HG03159 (cell line): ENCODE measurements at regions not wholly inside any gene's neighbourhood (a gene's known extent, or its start where the extent isn't known, plus 50 kb on each side); places are given as distances from the start of the nearest gene placed in this dataset.
"Not testable (repeated sequence)": the region's sequence is repeated elsewhere in the genome, so short reads cannot be mapped to it uniquely, and the experiment has no call there.

Experiments used
- ATAC-seq: cut with Tn5 transposase; IDR thresholded peaks from one replicate; pipeline ENCODE4 v1.9.1; 2021; ENCODE audit warnings: mild to moderate bottlenecking, moderate library complexity; ENCODE audit not compliant: unreplicated experiment

DNA sequence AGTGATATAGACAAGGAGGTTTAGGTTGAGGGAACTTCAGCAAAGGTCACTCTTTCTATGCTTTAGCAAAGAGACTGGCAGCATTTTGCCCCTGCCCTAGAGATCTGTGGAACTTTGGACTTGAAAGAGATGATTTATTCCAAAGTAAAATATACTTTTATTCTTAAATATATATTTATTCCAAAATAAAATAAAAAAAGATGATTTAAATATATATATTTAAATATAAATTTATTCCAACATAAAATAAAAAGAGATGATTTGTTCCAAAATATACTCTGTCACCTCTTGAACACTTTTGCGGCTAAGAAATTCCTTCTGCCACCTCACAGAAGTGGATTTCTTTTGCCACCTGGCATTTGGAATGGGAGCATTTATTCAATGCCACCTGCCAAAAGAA, 521.3 kb upstream of the CHORDC1 start:
- no peak for ATAC-seq

DNA sequence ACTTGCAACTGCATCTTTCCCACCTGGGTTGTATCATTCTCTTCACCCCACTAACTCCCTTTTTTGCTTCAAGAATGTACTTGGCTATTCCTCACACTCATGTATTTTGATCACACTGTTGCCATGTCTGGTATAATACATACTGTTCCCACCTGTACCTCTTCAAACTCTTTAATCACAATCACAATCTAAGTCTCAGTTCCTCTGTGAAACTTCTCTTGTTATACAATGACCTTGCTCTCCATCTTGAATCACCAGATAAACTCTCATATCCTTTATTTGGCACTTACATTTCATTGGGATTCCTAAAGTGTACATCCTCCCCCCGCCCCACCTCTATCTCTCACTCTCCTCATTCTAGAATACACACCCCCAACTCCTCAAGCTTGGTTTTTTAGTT, 516.0 kb upstream of the CHORDC1 start:
- peak; percentile 56 for ATAC-seq

DNA sequence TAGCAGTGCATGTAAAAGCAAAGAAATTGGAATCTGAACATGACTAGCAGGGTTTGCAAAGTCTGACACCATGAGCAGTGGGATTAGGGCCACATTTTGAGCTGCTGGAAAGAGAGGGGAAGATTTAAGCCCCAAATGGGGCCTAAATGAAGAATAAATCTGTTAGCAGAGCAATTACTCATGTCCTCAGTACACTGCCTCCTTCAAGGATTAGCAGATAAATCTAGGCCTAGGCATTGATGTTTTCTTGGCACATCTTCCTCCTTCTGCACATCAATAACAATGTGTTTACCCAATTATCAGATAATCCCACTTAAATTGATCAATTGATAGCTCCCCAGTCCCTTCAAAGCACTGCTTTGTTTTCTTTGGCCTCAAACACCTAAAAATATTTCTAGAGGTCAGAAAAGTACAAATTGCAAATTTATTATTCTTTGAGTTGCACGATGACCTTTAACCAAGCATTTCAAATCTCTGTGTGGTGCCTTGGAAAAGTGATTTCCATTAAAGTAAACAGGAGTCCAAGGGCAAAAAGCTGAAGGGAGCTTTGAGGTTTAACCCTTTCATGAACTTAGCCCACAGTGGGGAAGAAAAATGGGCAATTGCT, 514.7 kb upstream of the CHORDC1 start:
- no peak for ATAC-seq

DNA sequence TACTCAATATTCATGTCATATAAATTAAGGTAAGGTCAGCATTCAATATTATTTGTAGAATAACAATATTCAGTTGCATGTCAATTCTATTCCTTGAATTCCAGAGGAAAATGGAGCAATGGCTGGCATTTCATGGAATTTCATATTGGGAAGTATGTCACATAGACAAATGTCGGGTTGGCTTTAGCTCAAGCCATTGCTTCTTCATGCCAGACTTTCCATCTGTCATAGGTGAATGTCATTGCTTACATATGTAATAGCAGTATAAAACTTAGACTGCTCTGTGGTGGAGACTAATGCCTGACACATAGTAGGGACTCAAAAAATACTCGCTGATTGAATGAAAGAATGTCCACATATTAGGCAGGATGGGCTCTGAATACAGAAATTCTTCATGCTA, 509.6 kb upstream of the CHORDC1 start:
- ATAC-seq: no peak

DNA sequence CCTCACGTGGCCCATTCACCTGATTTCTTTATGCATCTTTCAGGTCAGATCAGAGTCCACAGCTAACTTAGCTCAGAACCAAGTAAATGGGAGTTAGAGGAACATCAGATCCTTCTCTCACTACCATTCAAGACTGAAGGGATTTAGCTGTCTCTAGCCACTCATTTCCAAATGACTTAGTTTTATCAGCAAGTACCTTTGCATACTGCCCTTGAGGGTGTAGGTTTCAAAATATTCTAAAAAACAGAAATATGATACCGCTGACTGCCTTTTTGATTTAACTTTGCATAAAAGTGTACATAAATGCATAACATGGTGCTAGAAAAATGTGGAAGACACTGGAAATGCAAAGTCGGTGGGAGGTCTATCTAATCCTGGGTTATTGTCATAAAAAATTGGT, 500.6 kb upstream of the CHORDC1 start:
- ATAC-seq: no peak

DNA sequence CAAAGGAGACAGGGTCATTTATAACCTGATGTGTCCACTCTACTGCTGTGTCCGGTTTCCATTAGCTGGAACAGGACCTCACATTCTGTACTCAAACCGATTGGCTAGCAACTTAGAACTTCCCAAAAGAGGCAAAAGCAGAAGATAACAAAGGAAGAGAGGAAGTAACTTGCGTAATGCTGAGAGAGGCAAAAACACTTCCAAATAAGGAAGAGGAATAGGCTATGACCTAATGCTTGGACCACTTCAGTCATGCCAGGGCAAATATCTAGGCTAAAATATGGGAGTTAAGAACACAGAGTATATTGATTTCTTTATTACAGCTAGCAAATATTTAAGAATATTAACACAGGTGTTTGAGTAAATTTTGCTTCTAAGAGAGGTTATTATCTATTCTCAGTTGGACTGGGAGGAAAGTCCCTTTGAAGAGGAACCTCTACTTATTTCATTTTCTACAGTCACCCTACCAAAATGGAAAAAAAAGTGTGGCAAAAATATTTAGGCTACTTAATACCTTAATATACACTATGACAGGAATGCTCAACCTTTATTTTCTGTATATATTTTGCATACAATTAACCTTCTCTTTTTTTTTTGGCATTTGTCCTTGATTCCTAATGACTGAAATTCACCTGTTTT, 499.8 kb upstream of the CHORDC1 start:
- no peak for ATAC-seq

DNA sequence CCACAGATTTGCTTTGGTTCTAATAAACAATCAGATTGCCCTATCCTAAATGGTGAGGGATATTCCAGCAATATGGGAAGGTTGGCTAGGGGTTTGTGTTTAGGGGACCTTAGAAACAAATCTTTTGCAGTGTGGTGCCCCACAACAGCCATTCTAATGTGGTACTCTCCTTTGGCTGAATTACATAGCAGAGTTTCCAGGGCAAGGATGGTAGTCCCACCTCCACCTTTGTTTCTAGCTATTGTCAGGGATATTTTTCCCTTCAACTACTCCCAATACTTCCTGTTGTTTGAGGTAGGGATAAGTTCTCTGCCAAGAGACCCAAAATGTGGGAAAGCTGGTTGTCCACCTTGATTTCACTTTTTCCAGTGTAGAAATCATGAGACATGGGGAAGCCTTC, 494.7 kb upstream of the CHORDC1 start:
- ATAC-seq: no peak

DNA sequence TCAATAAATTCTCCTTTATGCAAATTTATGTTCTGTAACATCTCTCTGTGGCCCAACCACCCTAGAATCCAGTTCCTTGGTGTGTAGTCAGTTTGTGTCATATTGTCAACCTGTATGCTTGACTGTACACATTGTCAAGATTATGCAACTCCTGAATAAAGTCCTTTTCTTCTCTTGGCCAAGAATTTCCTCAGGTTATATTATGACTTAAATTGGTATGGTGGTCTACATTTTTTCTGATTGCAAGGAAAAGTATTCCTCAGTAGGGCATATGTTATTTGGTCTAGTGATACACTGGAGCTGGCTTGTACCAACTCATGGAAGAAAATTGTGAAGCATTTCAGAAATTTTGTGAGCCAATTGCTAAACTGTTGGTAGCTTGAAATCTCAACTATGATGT, 482.8 kb upstream of the CHORDC1 start:
- ATAC-seq: no peak

DNA sequence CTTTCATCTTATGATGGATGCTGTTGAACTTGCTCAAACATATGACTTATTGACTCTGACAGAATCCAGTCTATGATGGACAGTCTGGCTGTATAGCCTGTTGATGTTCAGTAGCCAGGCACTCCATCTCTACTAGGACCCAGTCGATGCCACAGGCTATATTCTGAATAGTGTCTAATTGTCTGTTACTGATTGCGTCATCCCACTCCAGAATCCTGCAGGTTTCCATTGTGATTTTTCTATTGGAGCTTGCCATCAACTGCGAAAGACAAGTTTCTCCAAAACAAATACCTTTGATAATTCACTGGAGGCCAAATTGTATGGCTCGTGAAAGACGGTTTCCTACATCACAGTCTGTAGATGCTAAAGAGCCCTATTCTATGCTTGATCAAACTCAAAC, 481.7 kb upstream of the CHORDC1 start:
- ATAC-seq: no peak

DNA sequence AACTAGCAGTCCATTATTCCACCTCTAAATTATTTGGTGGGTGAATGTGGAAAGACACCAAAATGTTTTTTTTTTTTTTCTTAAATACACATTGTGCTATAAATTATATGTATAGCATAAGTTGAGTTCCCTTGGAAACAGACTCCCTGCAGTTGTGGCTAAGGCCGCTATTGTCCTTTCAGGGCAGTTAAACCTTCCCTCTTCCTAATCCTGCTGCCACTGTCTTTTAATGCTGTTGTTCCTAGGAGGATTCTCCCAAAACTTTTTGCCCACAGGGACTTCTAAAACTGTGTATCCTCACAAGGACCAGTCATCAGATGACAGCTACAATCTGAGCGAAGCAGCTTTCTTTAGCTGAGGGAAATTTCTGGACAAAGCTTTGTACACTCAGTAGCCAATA, 478.9 kb upstream of the CHORDC1 start:
- ATAC-seq: no peak

DNA sequence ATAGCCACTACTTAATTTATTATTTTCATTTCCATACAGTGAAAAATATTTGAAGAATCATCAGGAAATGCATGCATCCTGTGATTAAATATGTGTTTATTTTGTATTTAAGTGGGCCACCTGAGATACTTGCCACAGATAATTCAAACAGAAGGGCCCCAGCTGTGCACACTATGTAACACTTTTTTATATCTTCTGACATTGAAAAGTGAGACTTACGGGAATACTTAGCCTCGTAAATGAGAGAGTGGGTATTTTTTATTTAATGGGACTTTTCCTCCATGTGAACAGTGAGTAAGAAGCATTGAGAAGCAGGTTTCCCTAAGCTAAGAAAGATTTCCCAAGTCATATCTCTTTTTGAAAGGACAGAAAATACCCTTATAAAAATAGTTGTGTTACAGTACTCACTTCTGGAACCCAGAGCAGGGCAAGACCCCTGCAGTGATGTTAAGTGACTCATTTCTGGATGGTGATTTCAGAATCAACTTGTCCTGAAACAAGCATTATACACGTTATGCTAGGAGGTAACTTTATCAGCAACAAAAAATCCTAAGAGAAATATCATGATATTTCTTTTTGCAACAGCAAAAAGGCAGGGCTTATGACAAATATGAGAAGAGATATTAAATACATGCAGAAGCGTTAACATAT, 478.1 kb upstream of the CHORDC1 start:
- ATAC-seq: peak; percentile 70

DNA sequence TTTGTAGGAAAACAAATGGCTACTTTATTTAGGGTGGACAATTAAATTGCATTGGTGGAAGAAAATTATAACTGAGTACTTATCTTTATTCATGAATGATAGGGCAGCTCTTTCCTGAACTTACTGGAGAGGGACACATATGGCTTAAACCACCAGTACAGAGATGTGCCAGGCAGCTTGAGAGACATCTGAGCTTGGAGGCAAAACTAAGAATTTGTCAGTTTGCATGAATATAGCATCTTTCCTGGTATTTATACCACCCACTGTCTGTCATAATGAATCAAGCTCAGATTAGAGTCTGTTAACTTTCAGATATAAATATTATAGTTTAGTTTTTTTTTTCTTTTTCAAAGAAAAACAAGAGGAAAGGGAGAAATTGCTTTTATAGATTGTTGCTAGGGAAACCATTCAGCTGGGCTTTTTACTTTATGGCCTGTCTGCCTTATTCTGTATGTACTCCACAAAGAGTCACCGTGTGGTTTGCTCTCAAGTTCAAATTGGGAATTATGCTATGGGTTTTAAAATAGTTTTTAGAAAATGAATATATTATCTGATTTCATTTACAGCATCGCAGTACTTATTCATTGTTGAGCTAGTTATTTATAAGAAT, 477.0 kb upstream of the CHORDC1 start:
- ATAC-seq: no peak

DNA sequence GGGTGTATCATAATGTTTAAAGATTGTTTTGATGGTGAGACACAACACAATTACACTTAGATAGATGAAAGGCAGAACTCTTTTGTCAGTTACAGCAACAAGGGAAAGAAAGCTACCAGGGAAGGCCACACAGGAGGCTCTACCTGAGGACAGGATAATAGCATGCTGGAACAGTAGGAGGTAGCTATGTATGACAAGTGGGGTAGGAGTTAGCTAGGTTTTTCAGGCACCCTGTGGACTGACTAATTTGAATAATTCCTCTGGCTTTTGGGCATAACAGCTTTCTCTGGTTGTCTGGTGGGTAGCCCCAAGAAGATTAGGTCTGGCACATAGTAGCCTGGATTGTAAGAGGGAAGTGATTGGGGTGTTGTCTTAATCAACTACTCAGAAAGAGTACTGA, 475.4 kb upstream of the CHORDC1 start:
- ATAC-seq: no peak

DNA sequence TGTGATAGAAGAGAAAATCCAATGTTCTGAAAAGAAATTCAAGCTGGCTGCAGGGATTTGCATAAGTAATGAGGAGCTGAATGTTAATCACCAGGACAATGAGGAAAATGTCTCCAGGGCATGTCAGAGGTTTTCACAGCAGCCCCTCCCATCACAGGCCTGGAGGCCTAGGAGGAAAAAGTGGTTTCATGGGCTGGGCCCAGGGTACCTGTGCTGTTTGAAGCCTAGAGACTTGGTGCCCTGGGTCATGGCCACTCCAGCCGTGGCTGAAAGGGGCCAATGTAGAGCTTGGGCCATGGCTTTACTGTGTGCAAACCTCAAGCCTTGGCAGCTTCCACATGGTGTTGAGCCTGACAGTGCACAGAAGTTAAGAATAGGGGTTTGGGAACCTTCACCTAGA, 452.6 kb upstream of the CHORDC1 start:
- ATAC-seq: not testable (repeated sequence)

DNA sequence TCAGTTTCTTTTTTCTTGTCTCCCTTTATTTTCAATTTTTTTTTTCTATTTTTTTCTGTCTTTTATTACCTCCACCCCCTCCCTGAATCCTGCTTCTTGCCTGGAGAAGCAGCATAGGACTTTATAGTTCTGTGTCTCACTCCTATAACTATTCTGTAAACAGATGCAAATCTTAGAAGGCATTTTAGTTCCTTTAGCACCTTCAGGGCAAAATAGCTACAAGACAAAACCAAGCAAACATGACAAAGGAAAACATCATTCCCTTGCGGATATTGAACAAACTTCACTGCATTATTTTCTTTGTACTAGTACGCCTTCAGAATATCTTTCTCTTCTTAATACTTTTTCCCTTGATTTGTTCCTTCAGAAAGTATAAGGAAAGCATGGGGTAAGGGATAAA, 446.2 kb upstream of the CHORDC1 start:
- ATAC-seq: no peak

DNA sequence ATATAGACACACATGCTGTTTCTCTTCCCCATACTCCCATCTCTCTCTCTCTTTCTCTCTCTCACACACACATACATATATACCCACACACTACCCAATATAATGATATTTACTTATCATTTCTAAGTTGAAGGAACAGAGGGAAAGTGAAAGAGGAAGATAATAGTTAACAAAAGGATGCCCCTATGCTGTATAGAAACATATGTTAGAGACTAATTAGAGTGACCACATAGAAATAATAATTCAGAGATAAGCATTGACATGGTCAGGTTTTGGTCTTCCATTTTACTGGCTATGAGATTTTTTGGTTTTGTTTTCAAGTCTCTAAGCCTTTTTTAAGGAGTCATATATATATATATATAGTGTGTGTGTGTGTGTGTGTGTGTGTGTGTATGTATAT, 445.7 kb upstream of the CHORDC1 start:
- no peak for ATAC-seq

DNA sequence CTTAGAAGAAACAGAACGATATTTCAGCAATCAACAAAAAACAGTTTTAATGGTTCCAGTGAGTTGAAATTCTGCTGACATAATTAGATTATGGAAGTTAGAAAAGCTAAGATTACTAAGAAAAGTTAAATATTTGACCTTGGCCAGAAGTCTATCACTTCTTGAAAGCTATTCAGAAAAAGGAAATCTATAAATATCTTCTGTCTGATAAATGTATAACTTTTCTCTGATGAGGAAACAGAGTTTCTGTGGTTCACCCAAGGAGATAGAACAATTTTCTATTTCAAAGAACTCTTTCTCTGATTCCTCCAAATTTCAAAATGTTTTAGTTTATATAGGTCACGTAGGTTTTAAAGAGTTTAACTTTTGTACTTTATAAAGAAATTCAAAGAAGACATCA, 438.4 kb upstream of the CHORDC1 start:
- ATAC-seq: no peak

DNA sequence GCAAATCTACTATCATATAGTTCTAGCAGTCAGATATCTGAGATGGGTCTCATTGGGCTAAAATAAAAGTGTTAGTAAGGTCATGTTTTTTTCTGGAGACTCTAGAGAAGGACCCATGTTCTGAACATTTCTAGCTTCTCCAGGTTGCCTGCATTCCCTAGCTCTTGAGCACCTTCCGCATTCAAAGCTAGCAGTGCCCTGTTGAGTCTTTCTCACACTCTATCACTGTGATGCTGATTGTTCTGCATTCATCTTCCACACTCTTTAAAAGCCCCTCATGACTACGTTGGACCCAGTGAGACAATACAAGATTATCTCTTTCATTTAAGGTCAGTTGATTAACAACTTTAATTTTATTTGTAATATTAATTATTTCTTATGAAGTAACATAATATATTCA, 433.3 kb upstream of the CHORDC1 start:
- no peak for ATAC-seq

DNA sequence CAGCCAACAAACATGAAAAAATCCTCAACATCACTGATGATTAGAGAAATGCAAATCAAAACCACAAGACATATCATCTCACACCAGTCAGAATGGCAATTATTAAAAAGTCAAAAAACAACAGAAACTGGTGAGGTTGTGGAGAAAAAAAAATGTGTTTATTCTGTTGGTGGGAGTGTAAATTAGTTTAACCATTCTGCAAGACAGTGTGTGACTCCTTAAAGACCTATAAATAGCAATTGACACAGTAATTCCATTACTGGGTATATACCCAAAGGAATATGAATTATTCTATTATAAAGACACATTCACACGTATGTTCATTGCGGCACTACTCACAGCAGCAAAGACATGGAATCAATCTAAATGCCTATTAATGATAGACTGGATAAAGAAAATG, 427.3 kb upstream of the CHORDC1 start:
- no peak for ATAC-seq

DNA sequence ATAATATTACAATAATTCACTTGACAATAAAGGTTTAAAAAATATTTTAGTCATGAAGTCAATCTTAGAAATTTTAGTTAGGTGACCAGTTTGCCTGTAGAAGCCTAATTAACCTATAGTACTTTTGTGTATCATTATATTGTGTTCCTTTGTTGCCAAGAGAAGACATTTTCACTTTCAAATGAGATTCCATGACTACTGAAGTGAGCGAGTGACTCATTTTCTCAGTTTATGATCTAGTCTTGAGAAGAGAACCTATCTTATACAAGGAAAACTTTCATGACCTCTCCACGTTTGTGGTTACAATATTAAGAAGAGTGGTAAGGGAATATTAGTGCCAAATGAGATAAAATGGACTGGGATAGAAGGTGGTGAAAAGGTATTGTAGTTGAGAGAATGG, 423.9 kb upstream of the CHORDC1 start:
- ATAC-seq: no peak

DNA sequence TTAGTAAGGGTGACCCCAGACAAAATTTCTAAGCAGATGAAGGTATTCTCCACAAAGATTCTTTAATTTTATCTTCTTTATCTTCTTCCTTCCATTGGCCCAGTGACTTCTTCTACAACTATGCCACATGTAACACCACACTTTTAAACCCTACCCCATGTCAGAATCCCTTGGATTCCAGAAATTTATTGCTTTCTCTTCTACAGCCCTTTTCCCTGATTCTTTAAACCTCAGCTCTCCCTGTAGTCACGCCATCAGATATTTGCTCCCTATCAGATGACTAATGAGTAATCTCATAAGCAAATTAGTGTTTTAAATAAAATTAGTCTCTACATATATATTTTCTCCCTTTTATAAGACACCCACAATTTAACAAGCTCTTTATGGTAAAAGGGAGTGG, 423.4 kb upstream of the CHORDC1 start:
- ATAC-seq: no peak

DNA sequence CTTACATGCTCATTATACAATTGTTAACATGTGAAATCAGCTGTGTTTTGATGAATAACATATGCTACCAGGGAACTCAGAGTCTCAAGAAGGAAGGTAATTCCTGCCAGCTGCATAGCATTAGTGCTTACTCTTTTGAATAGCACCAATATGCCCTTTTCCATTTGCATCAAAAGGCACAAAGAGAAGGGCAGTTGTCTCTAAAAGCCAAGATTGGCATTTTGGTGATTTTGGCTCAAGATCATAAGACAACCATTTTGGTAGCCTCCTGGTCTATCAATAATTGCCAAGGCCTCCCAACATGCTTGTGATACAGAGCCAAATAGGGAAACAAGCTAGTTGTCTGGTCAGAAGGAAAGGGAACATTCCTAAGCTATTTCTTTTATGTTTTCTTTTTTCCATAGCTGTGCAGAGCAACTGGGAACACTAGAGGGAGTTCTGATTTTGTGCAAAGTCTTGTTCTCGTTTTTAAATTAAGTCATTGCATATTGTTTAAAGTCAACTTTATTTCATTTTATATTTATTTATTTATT, 416.7 kb upstream of the CHORDC1 start:
- no peak for ATAC-seq
